Prostate gland (tissue), 2 donors: ENCODE measurements at regions not wholly inside any gene's neighbourhood (a gene's known extent, or its start where the extent isn't known, plus 50 kb on each side); places are given as distances from the start of the nearest gene placed in this dataset.

Experiments used
- DNase-seq: peaks from one replicate; pipeline ENCODE4 v3.0.0-alpha.2; 2019; ENCODE audit warnings: low spot score
- H3K27ac ChIP-seq, 2 donors: fragments of 200-600 bp; sonication (generic); 2 replicates each; pipeline ENCODE4 v1.5.1; 2017 to 2019
- H3K27me3 ChIP-seq: fragments of 200-600 bp; sonication (generic); replicated peaks from 2 replicates; pipeline ENCODE4 v1.5.1; 2019; ENCODE audit not compliant: insufficient read depth
- H3K36me3 ChIP-seq, 2 donors: fragments of 200-600 bp; sonication (generic); 1 replicate in 1 of 2; 2 replicates in 1 of 2; pipeline versions ENCODE4 v1.5.1 to v1.8.1; 2017 to 2019
- H3K4me1 ChIP-seq: fragments of 200-600 bp; sonication (generic); replicated peaks from 2 replicates; pipeline ENCODE4 v1.5.1; 2019
- H3K4me3 ChIP-seq, 2 donors: fragments of 200-600 bp; sonication (generic); 2 replicates each; pipeline ENCODE4 v1.5.1; 2017 to 2019
- H3K9me3 ChIP-seq: fragments of 200-600 bp; sonication (generic); 2 replicates; pipeline ENCODE4 v1.5.1; 2017
- POLR2A ChIP-seq: fragments of 450-650 bp; IDR thresholded peaks from one replicate; pipeline ENCODE4 v1.6.1; 2016; ENCODE audit warnings: antibody characterized with exemption, mild to moderate bottlenecking
- POLR2AphosphoS5 ChIP-seq: sonication (generic); formaldehyde crosslinking; IDR thresholded peaks from one replicate; pipeline ENCODE4 v1.6.1; 2017; ENCODE audit warnings: antibody characterized with exemption
- WGBS: methylation state at CpG from one replicate; pipeline ENCODE4 v1.1.5; 2018; 5-methylcytosine and 5-hydroxymethylcytosine counted together
- intact Hi-C: fragments of 100-400 bp; cut with DNase I; formaldehyde crosslinking; loops from one replicate; pipeline ENCODE4 v1.14.2; 2022
- TF ChIP-seq, protein P1 (sequence below), 4 experiments: fragments of 200-600 bp in 2 of 4; fragments of 450-650 bp in 2 of 4; sonication (generic) in 2 of 4; IDR thresholded peaks; 1 replicate in 3 of 4; 2 replicates in 1 of 4; pipeline ENCODE4 v1.5.1; 2016 to 2019; ENCODE audit warnings: antibody characterized with exemption in 4 of 4, mild to moderate bottlenecking in 2 of 4, moderate library complexity in 2 of 4

DNA sequence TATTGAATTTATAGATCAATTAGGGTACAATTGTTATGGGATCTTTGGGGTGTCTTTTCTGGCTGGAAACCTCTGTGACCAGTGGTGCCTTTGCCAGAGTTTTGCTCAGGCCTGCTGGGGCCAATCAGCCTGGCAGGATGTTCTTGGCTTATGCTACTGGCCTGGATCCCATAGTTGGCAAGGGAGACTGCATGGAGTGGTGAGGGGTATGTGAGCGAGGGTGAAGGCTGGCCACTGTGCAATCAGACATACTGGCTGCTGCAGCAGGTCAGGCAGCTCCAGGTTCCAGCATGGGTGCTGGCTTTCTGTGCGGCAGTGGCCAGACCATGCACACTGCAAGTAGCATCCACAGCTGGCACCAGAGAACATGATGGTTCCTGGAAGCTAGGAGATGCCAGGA is 1053.2 kb upstream of the GBE1 start:
- no peak for DNase-seq
- Histone ChIP-seq H3K9me3 (no peaks in the 10 kb centered on the region), H3K27me3 (no peaks in the 10 kb centered on the region), H3K4me3 (no peak overlapping the region), H3K4me1 (no peaks in the 10 kb centered on the region), H3K27ac (no peak overlapping the region), H3K36me3 (no peaks in the 10 kb centered on the region)
- WGBS = 90% methylated on average over 2 of the region's 2 CpGs
- intact Hi-C loops = no loop called here
- TF ChIP-seq POLR2AphosphoS5 = no peak
- TF ChIP-seq POLR2A = no peak
- TF ChIP-seq, protein P1, sequence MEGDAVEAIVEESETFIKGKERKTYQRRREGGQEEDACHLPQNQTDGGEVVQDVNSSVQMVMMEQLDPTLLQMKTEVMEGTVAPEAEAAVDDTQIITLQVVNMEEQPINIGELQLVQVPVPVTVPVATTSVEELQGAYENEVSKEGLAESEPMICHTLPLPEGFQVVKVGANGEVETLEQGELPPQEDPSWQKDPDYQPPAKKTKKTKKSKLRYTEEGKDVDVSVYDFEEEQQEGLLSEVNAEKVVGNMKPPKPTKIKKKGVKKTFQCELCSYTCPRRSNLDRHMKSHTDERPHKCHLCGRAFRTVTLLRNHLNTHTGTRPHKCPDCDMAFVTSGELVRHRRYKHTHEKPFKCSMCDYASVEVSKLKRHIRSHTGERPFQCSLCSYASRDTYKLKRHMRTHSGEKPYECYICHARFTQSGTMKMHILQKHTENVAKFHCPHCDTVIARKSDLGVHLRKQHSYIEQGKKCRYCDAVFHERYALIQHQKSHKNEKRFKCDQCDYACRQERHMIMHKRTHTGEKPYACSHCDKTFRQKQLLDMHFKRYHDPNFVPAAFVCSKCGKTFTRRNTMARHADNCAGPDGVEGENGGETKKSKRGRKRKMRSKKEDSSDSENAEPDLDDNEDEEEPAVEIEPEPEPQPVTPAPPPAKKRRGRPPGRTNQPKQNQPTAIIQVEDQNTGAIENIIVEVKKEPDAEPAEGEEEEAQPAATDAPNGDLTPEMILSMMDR (IDR thresholded peaks at IDR 0.05) = no peak

- TF ChIP-seq, protein P1 (IDR thresholded peaks at IDR 0.05) = no peak
- TF ChIP-seq POLR2A = no peak
- TF ChIP-seq POLR2AphosphoS5 = no peak
These were observed 1046.3 kb upstream of the GBE1 start for GRCh38 chr3:82807781-82808180.

GRCh38 chr3:82802501-82802900 is 1041.1 kb upstream of the GBE1 start:
- no peak for DNase-seq
- Histone ChIP-seq H3K36me3 (no peaks in the 10 kb centered on the region), H3K27me3 (no peaks in the 10 kb centered on the region), H3K9me3 (no peaks in the 10 kb centered on the region), H3K4me1 (no peaks in the 10 kb centered on the region), H3K27ac (no peak overlapping the region), H3K4me3 (no peak overlapping the region)
- TF ChIP-seq, protein P1 (IDR thresholded peaks at IDR 0.05) = no peak
- TF ChIP-seq POLR2AphosphoS5 (no peak), POLR2A (no peak)
- 30% methylated on average over 2 of the region's 2 CpGs for WGBS
- intact Hi-C loops = no loop called here

More at GRCh38 chr3:82807781-82808180, 1046.3 kb upstream of the GBE1 start:
- no peak for DNase-seq
- no peaks in the 10 kb centered on the region for H3K36me3 ChIP-seq
- H3K9me3 ChIP-seq = no peaks in the 10 kb centered on the region
- no peak overlapping the region for H3K27ac ChIP-seq
- WGBS = 97% methylated on average over 23 of the region's 23 CpGs
- intact Hi-C loops = no loop called here
- H3K4me1 ChIP-seq = no peaks in the 10 kb centered on the region
- no peak overlapping the region for H3K4me3 ChIP-seq
- H3K27me3 ChIP-seq = no peaks in the 10 kb centered on the region

- no peak overlapping the region for H3K27ac ChIP-seq
- no peaks in the 10 kb centered on the region for H3K9me3 ChIP-seq
- H3K27me3 ChIP-seq = no peaks in the 10 kb centered on the region
- intact Hi-C loops = no loop called here
- TF ChIP-seq POLR2A (no peak), POLR2AphosphoS5 (no peak)
- TF ChIP-seq, protein P1 (IDR thresholded peaks at IDR 0.05) = no peak
- H3K36me3 ChIP-seq = no peaks in the 10 kb centered on the region
- no peak overlapping the region for H3K4me3 ChIP-seq
- no peaks in the 10 kb centered on the region for H3K4me1 ChIP-seq
- DNase-seq = no peak
These were observed 1038.8 kb upstream of the GBE1 start for GRCh38 chr3:82800248-82800647.

- no peaks in the 10 kb centered on the region for H3K27me3 ChIP-seq
- H3K4me3 ChIP-seq = no peak overlapping the region
- intact Hi-C loops = no loop called here
- TF ChIP-seq POLR2A (no peak), POLR2AphosphoS5 (no peak)
- TF ChIP-seq, protein P1 (IDR thresholded peaks at IDR 0.05) = no peak
- no peak overlapping the region for H3K27ac ChIP-seq
- no peaks in the 10 kb centered on the region for H3K9me3 ChIP-seq
- H3K36me3 ChIP-seq = no peaks in the 10 kb centered on the region
- H3K4me1 ChIP-seq = no peaks in the 10 kb centered on the region
- DNase-seq = no peak
- 94% methylated on average over 1 of the region's 1 CpG for WGBS
These were observed 1035.3 kb upstream of the GBE1 start for GRCh38 chr3:82796765-82797164.
